ENCODE measurements at regions not wholly inside any gene's neighbourhood (a gene's known extent, or its start where the extent isn't known, plus 50 kb on each side); places are given as distances from the start of the nearest gene placed in this dataset.
"Not testable (repeated sequence)": the region's sequence is repeated elsewhere in the genome, so short reads cannot be mapped to it uniquely, and the experiment has no call there.

GRCh38 chr5:66234241-66234640 lies 90.1 kb downstream of the SREK1 start:
- no peak for DNase-seq (ENCODE audit: low read depth in 4 of 4, low spot score in 1 of 4)

- DNase-seq (ENCODE audit: low read depth in 4 of 4, low spot score in 1 of 4), result no peak
Observed at GRCh38 chr5:66238435-66238834, 94.3 kb downstream of the SREK1 start.

GRCh38 chr5:66239034-66239433 lies 94.9 kb downstream of the SREK1 start:
- no peak for DNase-seq (ENCODE audit: low read depth in 4 of 4, low spot score in 1 of 4)

GRCh38 chr5:66241136-66241825 lies 97.2 kb downstream of the SREK1 start:
- DNase-seq (ENCODE audit: low read depth in 4 of 4, low spot score in 1 of 4), result no peak

GRCh38 chr5:66242050-66242715 lies 98.1 kb downstream of the SREK1 start:
- no peak for DNase-seq (ENCODE audit: low read depth in 4 of 4, low spot score in 1 of 4)

GRCh38 chr5:66246608-66247007 lies 102.5 kb downstream of the SREK1 start:
- DNase-seq (ENCODE audit: low read depth in 4 of 4, low spot score in 1 of 4), result no peak

- DNase-seq (ENCODE audit: low read depth in 4 of 4, low spot score in 1 of 4), result no peak
Observed at GRCh38 chr5:66247176-66247960, 103.3 kb downstream of the SREK1 start.

- no peak for DNase-seq (ENCODE audit: low read depth in 4 of 4, low spot score in 1 of 4)
Observed at GRCh38 chr5:66248874-66249273, 104.8 kb downstream of the SREK1 start.

- no peak for DNase-seq (ENCODE audit: low read depth in 4 of 4, low spot score in 1 of 4)
Observed at GRCh38 chr5:66249920-66250319, 105.8 kb downstream of the SREK1 start.

- DNase-seq (ENCODE audit: low read depth in 4 of 4, low spot score in 1 of 4), result no peak
Observed at GRCh38 chr5:66252849-66253248, 108.7 kb downstream of the SREK1 start.

- no peak for DNase-seq (ENCODE audit: low read depth in 4 of 4, low spot score in 1 of 4)
Observed at GRCh38 chr5:66255714-66256113, 111.6 kb downstream of the SREK1 start.

- DNase-seq (ENCODE audit: low read depth in 4 of 4, low spot score in 1 of 4), result no peak
Observed at GRCh38 chr5:66273121-66273520, 129.0 kb downstream of the SREK1 start.

- no peak for DNase-seq (ENCODE audit: low read depth in 4 of 4, low spot score in 1 of 4)
Observed at GRCh38 chr5:66276986-66277385, 132.9 kb downstream of the SREK1 start.

GRCh38 chr5:66277981-66278380 lies 133.9 kb downstream of the SREK1 start:
- no peak for DNase-seq (ENCODE audit: low read depth in 4 of 4, low spot score in 1 of 4)

GRCh38 chr5:66281294-66281693 lies 137.2 kb downstream of the SREK1 start:
- no peak for DNase-seq (ENCODE audit: low read depth in 4 of 4, low spot score in 1 of 4)

GRCh38 chr5:66284588-66285342 lies 140.7 kb downstream of the SREK1 start:
- no peak for DNase-seq (ENCODE audit: low read depth in 4 of 4, low spot score in 1 of 4)

- no peak for DNase-seq (ENCODE audit: low read depth in 4 of 4, low spot score in 1 of 4)
Observed at GRCh38 chr5:66285343-66285922, 141.3 kb downstream of the SREK1 start.

GRCh38 chr5:66291771-66292170 lies 147.7 kb downstream of the SREK1 start:
- DNase-seq (ENCODE audit: low read depth in 4 of 4, low spot score in 1 of 4), result no peak

GRCh38 chr5:66293851-66294250 lies 149.8 kb downstream of the SREK1 start:
- DNase-seq (ENCODE audit: low read depth in 4 of 4, low spot score in 1 of 4), result not testable (repeated sequence)

GRCh38 chr5:66299463-66299862 lies 155.4 kb downstream of the SREK1 start:
- no peak for DNase-seq (ENCODE audit: low read depth in 4 of 4, low spot score in 1 of 4)

- no peak for DNase-seq (ENCODE audit: low read depth in 4 of 4, low spot score in 1 of 4)
Observed at GRCh38 chr5:66302344-66302743, 158.2 kb downstream of the SREK1 start.

All from stimulated activated CD4-positive, alpha-beta T cell treated with anti-CD3 and anti-CD28 coated beads, Interleukin-1b, Interleukin-23, amount 100 ng/mL, for 24 hours (primary cell).